Ovary (tissue), 3 donors: ENCODE measurements at regions not wholly inside any gene's neighbourhood (a gene's known extent, or its start where the extent isn't known, plus 50 kb on each side); places are given as distances from the start of the nearest gene placed in this dataset.

Experiments used
- CTCF ChIP-seq, 3 donors: fragments of 450-650 bp in 2 of 3; fragments of 200-600 bp in 1 of 3; IDR thresholded peaks; one replicate each; pipeline versions ENCODE4 v1.5.1 to v1.8.0; 2016 to 2022; ENCODE audit warnings: antibody characterized with exemption in 3 of 3, mild to moderate bottlenecking in 1 of 3
- EP300 ChIP-seq: sonication (generic); formaldehyde crosslinking; IDR thresholded peaks from one replicate; pipeline ENCODE4 v1.6.1; 2017; ENCODE audit warnings: antibody characterized with exemption
- POLR2A ChIP-seq: fragments of 450-650 bp; IDR thresholded peaks from one replicate; pipeline ENCODE4 v1.6.1; 2017; ENCODE audit warnings: antibody characterized with exemption, mild to moderate bottlenecking, moderate library complexity
- donor health status: DM: no; HTN: no; CAD: no.

DNA sequence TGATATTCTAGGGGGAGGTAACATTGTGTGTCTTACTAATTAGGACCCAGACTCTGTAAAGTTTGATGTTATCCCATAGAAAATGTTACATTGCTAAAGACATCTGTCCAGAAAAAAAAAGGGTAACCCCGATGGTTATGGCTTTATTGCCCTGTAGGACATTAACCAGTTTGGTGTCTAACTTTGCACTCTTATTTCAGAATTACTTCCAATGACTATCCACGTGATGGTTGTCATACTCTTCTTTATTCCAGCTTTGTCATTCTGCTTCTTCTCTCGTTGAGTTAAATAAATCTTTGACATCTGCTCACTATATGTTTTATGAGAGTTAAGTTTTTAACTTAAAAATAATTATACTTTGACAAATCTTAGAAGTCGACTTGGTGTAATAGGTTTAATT, 180.4 kb upstream of the ANKRD55 start:
- TF ChIP-seq CTCF (IDR thresholded peaks at IDR 0.05) (no peak), EP300 (no peak), POLR2A (no peak)
